ENCODE measurements at regions not wholly inside any gene's neighbourhood (a gene's known extent, or its start where the extent isn't known, plus 50 kb on each side); places are given as distances from the start of the nearest gene placed in this dataset.

GRCh38 chr13:53537586-53537985 is 509.0 kb downstream of the OLFM4 start:
- DNase-seq: no peak

GRCh38 chr13:53545340-53545941 is 516.8 kb downstream of the OLFM4 start:
- DNase-seq: no peak

GRCh38 chr13:53560556-53560955 is 531.9 kb downstream of the OLFM4 start:
- DNase-seq: no peak

GRCh38 chr13:53562419-53562818 is 533.8 kb downstream of the OLFM4 start:
- no peak for DNase-seq

GRCh38 chr13:53568491-53568890 is 539.9 kb downstream of the OLFM4 start:
- no peak for DNase-seq

- no peak for DNase-seq
Observed at GRCh38 chr13:53569453-53569852, 540.8 kb downstream of the OLFM4 start.

- no peak for DNase-seq
Observed at GRCh38 chr13:53601113-53601512, 572.5 kb downstream of the OLFM4 start.

- DNase-seq: no peak
Observed at GRCh38 chr13:53605326-53605725, 576.7 kb downstream of the OLFM4 start.

GRCh38 chr13:53612200-53612599 is 583.6 kb downstream of the OLFM4 start:
- DNase-seq: no peak

GRCh38 chr13:53622456-53622855 is 593.8 kb downstream of the OLFM4 start:
- no peak for DNase-seq

GRCh38 chr13:53623146-53623545 is 594.5 kb downstream of the OLFM4 start:
- no peak for DNase-seq

GRCh38 chr13:53631511-53631910 is 602.9 kb downstream of the OLFM4 start:
- no peak for DNase-seq

GRCh38 chr13:53638040-53638439 is 609.4 kb downstream of the OLFM4 start:
- no peak for DNase-seq

- DNase-seq: no peak
Observed at GRCh38 chr13:53642306-53642705, 613.7 kb downstream of the OLFM4 start.

GRCh38 chr13:53648673-53649072 is 620.1 kb downstream of the OLFM4 start:
- no peak for DNase-seq

- no peak for DNase-seq
Observed at GRCh38 chr13:53672005-53672404, 643.4 kb downstream of the OLFM4 start.

GRCh38 chr13:53683146-53683545 is 654.5 kb downstream of the OLFM4 start:
- no peak for DNase-seq

GRCh38 chr13:53683608-53684007 is 655.0 kb downstream of the OLFM4 start:
- DNase-seq: no peak

GRCh38 chr13:53691417-53691816 is 662.8 kb downstream of the OLFM4 start:
- no peak for DNase-seq

- no peak for DNase-seq
Observed at GRCh38 chr13:53694814-53695532, 666.4 kb downstream of the OLFM4 start.

- no peak for DNase-seq
Observed at GRCh38 chr13:53703371-53704080, 674.9 kb downstream of the OLFM4 start.

GRCh38 chr13:53719281-53719680 is 690.7 kb downstream of the OLFM4 start:
- DNase-seq: no peak

- no peak for DNase-seq
Observed at GRCh38 chr13:53732664-53733063, 704.1 kb downstream of the OLFM4 start.

GRCh38 chr13:53743906-53744305 is 715.3 kb downstream of the OLFM4 start:
- DNase-seq: no peak
